GM19372 (cell line): ENCODE measurements at regions not wholly inside any gene's neighbourhood (a gene's known extent, or its start where the extent isn't known, plus 50 kb on each side); places are given as distances from the start of the nearest gene placed in this dataset.

Experiments used
- ATAC-seq: cut with Tn5 transposase; IDR thresholded peaks from one replicate; pipeline ENCODE4 v1.9.1; 2021; ENCODE audit warnings: mild to moderate bottlenecking, low read depth, moderate library complexity; ENCODE audit not compliant: unreplicated experiment

- ATAC-seq = no peak
These were observed 181.8 kb upstream of the FMN2 start for GRCh38 chr1:239909898-239910297.

GRCh38 chr1:239912471-239912870 is 179.2 kb upstream of the FMN2 start:
- ATAC-seq = no peak

DNA sequence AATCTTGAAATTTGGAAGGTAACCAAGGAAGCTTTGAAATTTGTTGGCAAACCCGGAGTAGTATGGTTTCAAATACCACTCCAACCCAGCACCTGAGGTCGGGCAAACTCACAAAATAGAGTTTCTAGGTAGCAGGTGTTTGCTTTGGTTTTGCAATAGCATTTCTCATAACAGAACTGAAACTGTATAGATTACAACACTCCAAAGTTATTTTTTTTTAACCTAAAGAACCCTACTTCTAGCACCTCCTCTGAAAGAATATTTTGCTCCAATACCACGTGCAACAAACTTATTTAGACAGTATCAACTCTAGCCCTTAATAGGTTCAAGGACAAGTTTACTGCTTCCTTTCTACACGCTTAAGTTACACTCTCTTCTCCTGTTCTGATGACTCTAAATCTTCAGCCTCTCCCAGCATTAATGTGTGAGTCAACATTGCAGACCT is 178.5 kb upstream of the FMN2 start:
- no peak for ATAC-seq

- ATAC-seq = no peak
These were observed 176.9 kb upstream of the FMN2 start for GRCh38 chr1:239914751-239915231.

- ATAC-seq = no peak
These were observed 173.0 kb upstream of the FMN2 start for GRCh38 chr1:239918634-239919033.

DNA sequence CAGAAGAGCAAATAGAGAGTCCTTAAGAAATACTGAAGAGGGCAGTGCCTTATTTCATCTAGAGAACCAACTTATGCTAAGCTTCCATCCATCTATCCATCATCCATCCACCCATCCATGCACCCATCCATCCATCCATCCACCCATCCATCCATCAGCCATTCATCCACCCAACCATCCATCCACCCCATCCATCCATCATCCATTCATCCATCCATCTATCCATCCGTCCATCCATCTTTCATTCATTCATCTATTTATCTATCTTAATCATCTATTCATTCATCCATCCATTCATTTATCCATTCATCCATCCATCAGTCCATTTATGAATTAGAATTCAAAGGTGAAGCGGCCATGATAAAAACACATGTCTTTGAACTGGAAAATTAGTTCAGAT is 171.5 kb upstream of the FMN2 start:
- ATAC-seq = no peak

DNA sequence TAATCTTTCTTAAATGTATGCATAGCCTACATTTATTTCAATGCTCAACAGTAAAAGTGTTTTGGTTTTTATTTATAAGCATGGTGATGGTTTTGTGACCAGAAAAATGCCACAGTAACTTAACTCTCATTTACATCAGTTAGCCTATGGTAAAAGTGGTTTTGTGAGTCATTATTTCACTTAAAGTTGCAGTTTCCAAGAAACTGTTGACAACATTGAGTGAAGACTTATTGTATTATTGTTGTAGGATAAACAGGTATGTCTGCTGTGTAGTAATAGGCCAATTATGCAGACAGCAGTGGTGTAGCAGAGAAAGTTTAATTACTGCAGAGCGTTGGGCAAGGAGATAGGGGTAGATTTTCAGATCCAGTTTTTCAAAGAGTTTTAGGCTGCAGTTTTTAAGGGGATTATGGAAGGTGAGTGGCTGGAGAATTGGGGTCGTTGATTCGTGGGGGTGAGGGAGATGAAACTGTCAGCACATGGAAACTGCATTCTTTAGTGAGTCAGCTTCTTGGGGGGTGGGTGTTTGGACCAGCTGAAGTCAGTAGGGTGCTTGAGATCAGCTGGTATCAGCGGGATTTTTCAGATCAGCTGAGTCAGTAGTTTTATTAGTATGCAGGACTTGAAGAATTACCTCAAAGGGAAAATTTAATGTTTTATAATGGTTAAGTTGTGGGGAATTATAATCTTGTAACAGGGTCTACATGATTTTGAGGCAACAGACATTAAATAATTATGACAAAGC is 168.7 kb upstream of the FMN2 start:
- ATAC-seq = no peak

GRCh38 chr1:239924741-239925350 is 166.8 kb upstream of the FMN2 start:
- ATAC-seq = no peak

DNA sequence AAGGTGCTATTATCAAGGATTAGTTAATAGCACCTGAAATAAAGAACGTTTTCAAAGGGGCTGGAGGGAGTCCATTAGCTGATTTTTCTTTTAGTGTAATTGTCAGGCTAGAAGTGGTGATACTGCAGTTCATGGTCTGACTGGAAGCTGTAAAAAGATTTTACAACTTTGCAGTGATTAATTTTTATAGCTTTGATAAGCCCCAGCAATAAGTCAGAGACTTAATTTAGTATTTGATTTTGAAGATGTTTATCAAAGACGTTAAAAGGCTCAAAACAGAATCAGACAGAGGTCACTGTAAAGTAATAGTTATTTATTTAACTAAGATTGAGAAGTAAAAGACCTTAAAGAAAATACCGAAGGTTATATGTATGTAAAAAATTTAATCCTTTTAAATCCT is 165.5 kb upstream of the FMN2 start:
- no peak for ATAC-seq

- no peak for ATAC-seq
These were observed 162.4 kb upstream of the FMN2 start for GRCh38 chr1:239929317-239929716.

DNA sequence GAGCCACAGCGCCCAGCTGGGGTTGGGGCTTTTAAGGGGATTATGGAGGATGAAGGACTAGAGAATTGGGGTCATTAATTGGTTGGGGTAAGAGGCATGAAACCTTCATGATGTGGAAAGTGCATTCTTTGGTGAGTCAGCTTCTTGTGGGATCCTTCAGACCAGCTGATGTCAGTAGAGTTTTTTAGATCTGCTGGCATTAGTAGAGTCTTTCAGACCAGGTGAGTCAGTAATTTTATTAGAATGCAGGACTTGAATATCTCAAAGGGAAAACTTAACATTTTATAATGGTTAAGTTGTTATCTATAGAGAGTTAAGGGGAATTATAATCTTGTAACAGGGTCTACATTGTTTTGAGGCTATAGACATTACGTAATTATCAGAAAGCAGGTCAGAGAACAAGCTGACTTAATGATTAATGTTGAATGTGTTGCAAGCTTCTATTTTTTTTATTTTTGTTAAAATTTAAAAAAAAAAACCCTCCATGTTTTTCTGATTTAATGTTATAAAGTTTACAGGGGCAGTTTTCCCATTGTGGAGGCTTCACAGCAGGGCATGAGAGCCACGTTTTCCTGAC is 160.9 kb upstream of the FMN2 start:
- ATAC-seq = no peak

- ATAC-seq = no peak
These were observed 160.3 kb upstream of the FMN2 start for GRCh38 chr1:239931341-239931740.

DNA sequence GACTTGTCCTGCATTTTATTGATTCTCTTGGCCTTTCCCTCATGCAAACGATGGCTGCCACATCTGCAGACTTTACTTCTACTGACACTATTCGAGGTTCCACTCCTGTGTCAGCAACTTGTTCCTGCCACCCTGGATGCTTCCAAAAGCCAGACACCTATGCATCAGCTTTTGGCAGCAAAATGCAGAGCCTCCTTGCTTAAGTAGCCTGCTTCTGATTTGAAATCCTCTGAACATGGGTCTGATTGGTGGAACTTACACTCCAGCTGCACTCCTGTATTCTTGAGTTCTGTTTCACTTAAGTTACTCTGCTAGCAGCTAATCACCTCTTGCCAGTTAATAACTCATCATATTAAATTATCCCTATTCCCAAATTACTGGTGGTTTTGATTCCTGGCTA is 152.1 kb upstream of the FMN2 start:
- no peak for ATAC-seq

DNA sequence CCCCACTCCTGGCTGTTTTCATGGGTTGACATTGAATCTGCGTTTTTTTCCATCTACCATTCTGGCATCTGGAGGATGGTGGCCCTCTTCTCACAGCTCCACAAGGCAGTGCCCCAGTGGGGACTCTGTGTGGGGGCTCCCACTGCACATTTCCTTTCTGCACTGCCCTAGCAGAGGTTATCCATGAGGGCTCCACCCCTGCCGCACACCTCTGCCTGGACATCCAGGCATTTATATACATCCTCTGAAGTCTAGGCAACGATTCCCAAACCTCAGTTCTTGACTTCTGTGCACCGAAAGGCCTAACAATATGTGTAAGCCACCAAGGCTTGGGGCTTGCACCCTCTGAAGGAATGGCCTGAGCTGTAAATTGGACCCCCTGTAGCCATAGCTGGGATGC is 147.9 kb upstream of the FMN2 start:
- ATAC-seq = no peak

DNA sequence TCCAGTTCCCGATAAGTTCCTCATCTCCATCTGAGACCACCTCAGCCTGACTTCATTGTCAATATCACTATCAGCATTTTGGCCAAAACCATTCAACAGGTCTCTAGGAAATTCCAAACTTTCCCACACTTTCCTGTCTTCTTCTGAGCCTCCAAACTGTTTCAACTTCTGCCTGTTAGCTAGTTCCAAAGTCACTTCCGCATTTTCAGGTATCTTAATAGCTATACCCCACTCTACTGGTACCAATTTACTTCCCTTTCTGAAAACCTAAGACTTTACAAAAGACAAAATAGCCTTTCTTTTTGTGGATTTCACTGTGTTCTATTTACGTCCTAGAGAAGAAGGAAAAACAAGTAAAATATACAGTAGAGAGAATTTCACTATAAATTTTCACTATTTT is 147.0 kb upstream of the FMN2 start:
- ATAC-seq = no peak

DNA sequence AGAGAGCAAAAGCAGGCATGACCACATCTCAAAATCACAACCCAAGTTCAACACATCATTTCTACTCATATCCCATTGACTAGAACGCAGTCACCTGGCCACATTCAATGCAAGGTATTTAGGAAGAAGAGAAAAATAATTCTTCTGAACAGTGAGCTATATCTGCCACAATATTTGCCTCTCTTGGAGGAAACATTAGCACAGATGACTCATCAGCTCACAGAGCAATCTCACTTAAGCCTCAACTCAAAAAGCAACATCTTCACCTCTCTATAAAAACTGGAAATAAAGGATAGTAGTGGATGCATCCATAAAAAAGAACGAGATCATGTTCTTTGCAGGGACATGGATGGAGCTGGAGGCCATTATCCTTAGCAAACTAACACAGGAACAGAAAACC is 143.9 kb upstream of the FMN2 start:
- no peak for ATAC-seq

DNA sequence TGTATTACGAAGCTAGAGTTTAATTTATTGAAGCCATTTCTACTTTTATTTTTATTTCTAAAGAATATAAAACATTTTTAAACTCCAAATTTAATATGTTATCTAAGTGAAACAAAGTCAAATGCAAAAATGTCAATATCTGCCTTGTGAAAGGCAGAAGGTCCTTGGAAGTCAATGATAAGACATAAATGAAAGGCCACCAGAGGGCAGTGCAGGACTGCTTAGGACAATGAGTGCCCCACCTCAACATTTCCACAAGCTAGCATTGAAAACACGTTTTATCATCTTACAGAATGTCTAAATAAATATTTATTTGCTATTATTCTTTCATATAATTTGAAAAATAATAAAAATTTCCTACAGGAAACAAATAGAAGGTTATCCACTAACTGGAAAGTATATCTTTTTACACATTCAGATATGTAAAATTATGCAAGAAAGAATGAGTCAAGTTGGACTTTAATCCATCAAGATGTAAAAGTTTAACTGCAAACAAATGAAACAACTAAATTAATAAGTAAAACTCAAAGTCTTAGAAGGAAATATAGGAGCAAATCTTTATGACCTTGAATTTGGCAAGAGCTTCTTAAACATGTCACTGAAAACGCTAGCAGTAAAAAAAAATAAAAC is 140.1 kb upstream of the FMN2 start:
- ATAC-seq = no peak

DNA sequence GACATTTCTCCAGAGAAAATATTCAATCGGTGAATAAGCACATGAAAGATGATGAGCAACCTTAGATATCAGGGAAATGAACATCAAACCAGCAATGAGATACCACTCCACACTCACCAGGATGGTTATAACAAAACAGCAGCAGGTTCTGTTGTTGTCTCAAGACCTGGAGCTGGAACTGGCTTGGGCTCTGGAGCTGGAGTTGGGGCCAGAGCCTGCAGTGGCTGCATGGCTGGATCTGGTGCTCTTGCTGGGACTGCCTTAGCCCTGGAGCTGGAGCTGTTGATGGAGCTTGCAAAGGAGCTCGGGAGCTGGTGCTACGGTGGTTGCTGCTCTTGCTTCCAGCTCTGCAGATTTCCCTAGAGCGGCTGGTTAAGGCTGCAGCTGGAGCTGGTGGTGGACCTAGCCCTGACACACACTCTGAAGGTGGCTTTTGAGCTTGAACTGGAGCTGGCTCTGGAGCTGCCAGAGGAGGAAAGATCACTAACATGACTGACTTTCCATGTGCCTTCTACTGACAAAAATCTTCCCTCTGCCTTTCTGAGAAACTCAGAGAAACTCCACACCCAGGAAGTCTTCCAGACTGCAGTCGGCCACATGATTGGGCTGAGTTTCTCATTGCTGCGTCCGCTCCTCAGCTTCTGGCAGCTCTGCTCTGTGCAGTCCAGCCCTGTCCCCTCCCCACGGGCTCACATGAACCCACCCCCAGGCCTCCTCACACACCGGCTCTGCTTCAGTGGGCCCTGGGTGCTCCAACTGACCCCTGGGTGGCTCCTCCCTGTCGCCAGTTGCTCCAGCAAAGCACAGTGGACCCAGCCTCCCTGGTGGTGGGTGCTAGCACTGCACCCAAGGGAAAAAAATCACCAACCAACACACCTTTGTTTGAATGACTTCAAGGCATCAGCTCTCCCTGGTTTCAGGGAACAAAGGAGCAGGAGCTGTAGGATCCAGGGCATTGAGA is 139.1 kb upstream of the FMN2 start:
- no peak for ATAC-seq

- no peak for ATAC-seq
These were observed 136.8 kb upstream of the FMN2 start for GRCh38 chr1:239954836-239955235.

- ATAC-seq = no peak
These were observed 136.3 kb upstream of the FMN2 start for GRCh38 chr1:239955431-239955830.
